ENCODE measurements at regions not wholly inside any gene's neighbourhood (a gene's known extent, or its start where the extent isn't known, plus 50 kb on each side); places are given as distances from the start of the nearest gene placed in this dataset.

- no peak overlapping the region for H3K4me2 ChIP-seq
- POLR2A ChIA-PET, result no interaction called here
- no peak overlapping the region for H3K4me3 ChIP-seq
- FAIRE-seq, result no peak
- H3K4me1 ChIP-seq, result peaks cover 6% of the 10 kb centered on the region; the same call in 1 of the 3 replicates
- CTCF ChIA-PET, result no interaction called here
- ATAC-seq, result no peak
- TF ChIP-seq TP53 (CRISPR knock-in tag; IDR thresholded peaks at IDR 0.05) (no peak), FOSL2 (IDR thresholded peaks at IDR 0.05) (no peak), FOSL2 (CRISPR knock-in tag; IDR thresholded peaks at IDR 0.05) (no peak), CEBPB (IDR thresholded peaks at IDR 0.05) (no peak), FOXS1 (CRISPR knock-in tag; IDR thresholded peaks at IDR 0.05) (no peak), GATA3 (IDR thresholded peaks at IDR 0.05; ENCODE audit: borderline replicate concordance) (no peak), PBX3 (IDR thresholded peaks at IDR 0.05) (no peak), CHD4 (IDR thresholded peaks at IDR 0.05; ENCODE audit: borderline replicate concordance) (no peak), KDM1A (IDR thresholded peaks at IDR 0.05; ENCODE audit: low read depth) (no peak), ATOH8 (CRISPR knock-in tag; IDR thresholded peaks at IDR 0.05; ENCODE audit: low read depth) (no peak), POLR2AphosphoS2 (conservative IDR thresholded peaks at IDR 0.05; ENCODE audit: low read length) (no peak), ZSCAN20 (CRISPR knock-in tag; IDR thresholded peaks at IDR 0.05) (no peak), BHLHE40 (IDR thresholded peaks at IDR 0.05; ENCODE audit: low read depth, low read length) (no peak), SREBF2 (IDR thresholded peaks at IDR 0.05) (no peak), POLR2A (IDR thresholded peaks at IDR 0.05; ENCODE audit: low read length) (no peak), USF2 (IDR thresholded peaks at IDR 0.05) (no peak), CBX8 (IDR thresholded peaks at IDR 0.05) (no peak)
- TF ChIP-seq, protein P1, sequence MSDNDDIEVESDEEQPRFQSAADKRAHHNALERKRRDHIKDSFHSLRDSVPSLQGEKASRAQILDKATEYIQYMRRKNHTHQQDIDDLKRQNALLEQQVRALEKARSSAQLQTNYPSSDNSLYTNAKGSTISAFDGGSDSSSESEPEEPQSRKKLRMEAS (IDR thresholded peaks at IDR 0.05), result no peak
- H3K9me3 ChIP-seq, result no peaks in the 10 kb centered on the region
- no peak for DNase-seq (ENCODE audit: low read depth in 1 of 2, low spot score in 1 of 2)
- H3K27ac ChIP-seq, result no peak overlapping the region
- 92% methylated on average over 3 of the region's 3 CpGs for WGBS (ENCODE audit: missing lambda C conversion rate)
Observed at GRCh38 chr6:148107911-148108310, 234.7 kb upstream of the SASH1 start.

DNA sequence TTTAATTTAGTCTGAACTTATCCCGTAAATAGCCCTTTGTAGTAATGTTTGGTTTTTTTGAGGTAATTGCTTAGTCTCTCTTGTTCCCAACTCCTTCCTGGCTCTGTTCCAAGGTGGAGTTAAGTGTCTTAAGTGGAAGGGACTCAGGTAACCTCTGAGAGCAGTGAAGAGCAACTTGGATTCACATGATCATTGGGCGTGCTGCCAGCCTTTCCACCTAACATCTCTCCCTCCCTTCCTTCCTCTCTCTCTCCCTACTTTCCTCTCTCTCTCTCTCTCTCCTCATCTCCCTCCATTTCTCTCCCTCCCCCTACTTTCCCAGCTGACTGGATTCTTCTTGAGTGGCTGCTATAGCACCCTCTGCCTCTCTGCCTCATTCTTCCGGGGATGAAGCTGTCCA, 232.9 kb upstream of the SASH1 start:
- no peak for FAIRE-seq
- 86% methylated on average over 3 of the region's 3 CpGs for WGBS (ENCODE audit: missing lambda C conversion rate)
- no peak for DNase-seq (ENCODE audit: low read depth in 1 of 2, low spot score in 1 of 2)

More for the DNA sequence above, 232.9 kb upstream of the SASH1 start:
- Histone ChIP-seq H3K4me2 (no peak overlapping the region), H3K9me3 (no peaks in the 10 kb centered on the region), H3K4me3 (no peak overlapping the region), H3K4me1 (peaks cover 10% of the 10 kb centered on the region; the same call in 1 of the 3 replicates), H3K27ac (no peak overlapping the region)
- POLR2A ChIA-PET, result no interaction called here
- no peak for ATAC-seq
- TF ChIP-seq E2F6 (IDR thresholded peaks at IDR 0.05; ENCODE audit: borderline replicate concordance, low read depth) (no peak), ZC3H11A (IDR thresholded peaks at IDR 0.05) (no peak), ATOH8 (CRISPR knock-in tag; IDR thresholded peaks at IDR 0.05; ENCODE audit: low read depth) (no peak), SREBF2 (IDR thresholded peaks at IDR 0.05) (no peak), EHMT2 (IDR thresholded peaks at IDR 0.05; ENCODE audit: low read depth) (no peak), EHF (CRISPR knock-in tag; IDR thresholded peaks at IDR 0.05) (no peak), TFCP2L1 (CRISPR knock-in tag; IDR thresholded peaks at IDR 0.05) (no peak), MYC (IDR thresholded peaks at IDR 0.05; ENCODE audit: borderline replicate concordance, low read length) (no peak), HOXB5 (CRISPR knock-in tag; IDR thresholded peaks at IDR 0.05) (no peak), CBX2 (IDR thresholded peaks at IDR 0.05; ENCODE audit: borderline replicate concordance, low read depth) (no peak), BHLHE40 (IDR thresholded peaks at IDR 0.05; ENCODE audit: low read depth, low read length) (no peak)
- CTCF ChIA-PET, result no interaction called here
